ENCODE measurements at regions not wholly inside any gene's neighbourhood (a gene's known extent, or its start where the extent isn't known, plus 50 kb on each side); places are given as distances from the start of the nearest gene placed in this dataset.

DNA sequence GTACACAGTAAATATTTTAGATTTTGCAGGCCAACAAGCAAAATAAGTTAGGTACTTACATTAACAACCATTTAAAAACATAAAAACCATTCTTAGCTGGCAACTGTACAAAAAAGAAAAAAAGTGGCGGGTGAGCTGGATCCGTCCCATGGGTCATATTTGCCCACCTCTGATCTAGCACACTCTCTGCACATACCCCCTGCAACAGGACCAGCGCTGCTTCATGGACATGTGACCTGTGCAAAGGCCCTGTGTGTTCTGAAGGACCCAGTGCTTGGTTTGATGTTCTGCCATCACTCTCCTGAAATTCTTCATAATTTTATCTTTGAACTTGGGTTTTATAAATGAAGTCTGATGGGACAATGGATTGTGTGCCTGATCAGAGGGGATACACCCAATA, 72.5 kb upstream of the ACAN start:
- Mint-ChIP-seq H3K4me3 (no peak overlapping the region), H3K27ac (no peak overlapping the region), H3K4me1 (no peaks in the 10 kb centered on the region), H3K27me3 (peaks cover 12% of the 10 kb centered on the region), H3K36me3 (ENCODE audit: low read depth) (no peaks in the 10 kb centered on the region), H3K9me3 (no peaks in the 10 kb centered on the region)
- POLR2A ChIA-PET = no interaction called here
- CTCF ChIA-PET = no interaction called here
- DNase-seq = no peak

GRCh38 chr15:88735212-88735611, 68.0 kb upstream of the ACAN start:
- no peak overlapping the region for H3K27ac Mint-ChIP-seq

GRCh38 chr15:88736204-88736603, 67.0 kb upstream of the ACAN start:
- Mint-ChIP-seq H3K4me1 (no peaks in the 10 kb centered on the region), H3K27me3 (peaks cover 14% of the 10 kb centered on the region), H3K4me3 (no peak overlapping the region), H3K36me3 (ENCODE audit: low read depth) (no peaks in the 10 kb centered on the region), H3K9me3 (no peaks in the 10 kb centered on the region), H3K27ac (no peak overlapping the region)
- ChIA-PET POLR2A (no interaction called here), CTCF (no interaction called here)
- no peak for DNase-seq

More at GRCh38 chr15:88735212-88735611, 68.0 kb upstream of the ACAN start:
- H3K4me3 Mint-ChIP-seq = no peak overlapping the region
- no peaks in the 10 kb centered on the region for H3K4me1 Mint-ChIP-seq
- no peaks in the 10 kb centered on the region for H3K9me3 Mint-ChIP-seq
- peaks cover 14% of the 10 kb centered on the region for H3K27me3 Mint-ChIP-seq
- DNase-seq = no peak
- CTCF ChIA-PET = no interaction called here
- POLR2A ChIA-PET = no interaction called here
- H3K36me3 Mint-ChIP-seq (ENCODE audit: low read depth) = no peaks in the 10 kb centered on the region

DNA sequence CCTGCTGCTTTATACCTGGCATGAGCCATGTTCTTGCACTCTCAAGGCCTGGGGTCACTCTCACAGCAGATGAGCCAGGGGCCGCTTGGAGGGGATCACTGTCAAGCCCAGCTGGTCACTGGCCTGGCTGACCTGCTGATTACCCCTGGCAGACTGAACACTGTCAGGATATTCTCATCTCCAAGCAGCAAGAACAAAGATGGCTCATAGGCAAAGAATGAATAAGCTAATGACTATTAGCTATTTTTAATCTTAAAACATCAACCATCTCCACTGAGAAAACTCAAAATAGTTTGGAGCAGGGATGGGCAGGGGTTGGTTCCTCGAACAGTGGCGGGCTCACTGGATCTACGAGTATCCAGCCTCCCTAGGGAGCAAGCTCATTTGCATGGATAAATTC, 64.4 kb upstream of the ACAN start:
- CTCF ChIA-PET = no interaction called here
- POLR2A ChIA-PET = no interaction called here
- Mint-ChIP-seq H3K4me3 (no peak overlapping the region), H3K9me3 (no peaks in the 10 kb centered on the region), H3K27ac (no peak overlapping the region), H3K4me1 (no peaks in the 10 kb centered on the region), H3K27me3 (peaks cover 16% of the 10 kb centered on the region), H3K36me3 (ENCODE audit: low read depth) (no peaks in the 10 kb centered on the region)
- DNase-seq = no peak

DNA sequence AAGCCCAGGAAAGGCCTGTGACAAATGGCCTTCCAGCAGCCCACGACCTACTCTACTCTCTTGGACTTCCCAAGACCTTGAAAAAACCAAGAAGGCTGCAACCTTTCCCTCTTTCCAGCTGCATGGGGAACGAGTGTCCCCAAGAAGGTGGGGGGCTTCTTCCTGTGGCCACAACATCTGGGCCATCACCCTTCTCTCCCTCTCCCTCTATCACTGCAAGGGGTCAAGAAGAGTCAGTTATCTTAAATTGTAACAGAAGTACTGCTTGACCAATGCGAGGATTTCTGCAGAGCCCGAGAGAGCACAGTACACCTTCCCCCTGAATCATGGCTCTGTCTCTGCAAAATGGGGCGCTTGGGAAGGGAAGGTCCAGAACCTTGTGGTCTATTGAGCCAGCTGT, 63.7 kb upstream of the ACAN start:
- DNase-seq = no peak

DNA sequence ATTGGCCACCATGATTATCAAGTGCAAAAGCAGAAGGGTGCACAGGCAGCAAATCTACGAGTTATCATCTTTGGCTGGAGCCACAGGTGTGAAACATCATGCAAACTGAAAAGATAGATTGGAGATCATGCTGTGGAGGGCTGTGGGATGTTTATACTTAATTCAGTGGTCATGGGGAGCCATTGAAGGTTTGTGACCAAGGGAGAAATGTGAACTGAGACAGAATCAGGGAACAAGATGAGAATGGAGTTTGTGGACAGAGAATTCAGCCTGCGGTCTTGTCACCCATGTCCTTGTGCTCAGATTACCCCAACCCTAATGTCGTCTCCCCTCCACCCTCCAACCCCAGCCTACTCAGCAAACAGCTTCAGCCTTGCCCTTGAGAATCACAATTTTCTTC, 62.9 kb upstream of the ACAN start:
- no peak overlapping the region for H3K4me3 Mint-ChIP-seq
- DNase-seq = no peak
- CTCF ChIA-PET = interaction anchor here (0.5 kb wide), 1 partner anchor 15 kb away, joined by 3 read pairs; no protein-coding TSS in a partner anchor
- no peaks in the 10 kb centered on the region for H3K36me3 Mint-ChIP-seq (ENCODE audit: low read depth)
- POLR2A ChIA-PET = no interaction called here
- H3K27me3 Mint-ChIP-seq = peaks cover 19% of the 10 kb centered on the region
- no peak overlapping the region for H3K27ac Mint-ChIP-seq
- H3K4me1 Mint-ChIP-seq = no peaks in the 10 kb centered on the region
- no peaks in the 10 kb centered on the region for H3K9me3 Mint-ChIP-seq

More for the DNA sequence above, 63.7 kb upstream of the ACAN start:
- ChIA-PET CTCF (no interaction called here), POLR2A (no interaction called here)
- H3K27me3 Mint-ChIP-seq = peaks cover 15% of the 10 kb centered on the region
- no peaks in the 10 kb centered on the region for H3K4me1 Mint-ChIP-seq
- no peak overlapping the region for H3K27ac Mint-ChIP-seq
- no peaks in the 10 kb centered on the region for H3K36me3 Mint-ChIP-seq (ENCODE audit: low read depth)
- H3K4me3 Mint-ChIP-seq = no peak overlapping the region
- H3K9me3 Mint-ChIP-seq = no peaks in the 10 kb centered on the region

DNA sequence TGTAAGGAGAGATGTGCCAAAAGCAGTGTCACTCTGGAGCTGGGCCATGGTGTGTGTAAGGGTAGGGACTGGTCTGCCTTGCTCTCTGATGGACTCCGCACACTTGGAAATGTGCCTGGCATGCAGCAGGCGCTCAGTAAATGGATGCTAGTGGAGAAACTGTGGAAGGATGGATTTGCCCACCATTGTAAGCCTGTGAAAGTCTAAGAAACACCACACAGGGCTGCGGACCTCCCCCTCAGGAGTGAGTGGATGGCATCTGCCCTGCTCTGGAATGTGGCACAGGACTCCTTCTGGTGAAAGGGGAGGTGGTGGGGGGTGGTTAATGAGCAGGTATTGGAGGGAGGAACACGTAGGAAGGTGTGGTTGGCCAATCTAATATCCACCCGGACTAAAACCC, 62.2 kb upstream of the ACAN start:
- H3K4me3 Mint-ChIP-seq = no peak overlapping the region
- ChIA-PET CTCF (interaction anchor here (0.5 kb wide), 1 partner anchor 15 kb away, joined by 3 read pairs; no protein-coding TSS in a partner anchor), POLR2A (no interaction called here)
- H3K36me3 Mint-ChIP-seq (ENCODE audit: low read depth) = no peaks in the 10 kb centered on the region
- peaks cover 21% of the 10 kb centered on the region for H3K27me3 Mint-ChIP-seq
- no peaks in the 10 kb centered on the region for H3K9me3 Mint-ChIP-seq
- H3K27ac Mint-ChIP-seq = no peak overlapping the region
- H3K4me1 Mint-ChIP-seq = no peaks in the 10 kb centered on the region
- DNase-seq = no peak

- no peak overlapping the region for H3K4me3 Mint-ChIP-seq
- POLR2A ChIA-PET = no interaction called here
- CTCF ChIA-PET = no interaction called here
- H3K36me3 Mint-ChIP-seq (ENCODE audit: low read depth) = no peaks in the 10 kb centered on the region
- H3K27ac Mint-ChIP-seq = no peak overlapping the region
- DNase-seq = no peak
- no peaks in the 10 kb centered on the region for H3K9me3 Mint-ChIP-seq
- H3K27me3 Mint-ChIP-seq = peaks cover 26% of the 10 kb centered on the region
- H3K4me1 Mint-ChIP-seq = no peaks in the 10 kb centered on the region
These were observed 61.6 kb upstream of the ACAN start for GRCh38 chr15:88741671-88742070.

DNA sequence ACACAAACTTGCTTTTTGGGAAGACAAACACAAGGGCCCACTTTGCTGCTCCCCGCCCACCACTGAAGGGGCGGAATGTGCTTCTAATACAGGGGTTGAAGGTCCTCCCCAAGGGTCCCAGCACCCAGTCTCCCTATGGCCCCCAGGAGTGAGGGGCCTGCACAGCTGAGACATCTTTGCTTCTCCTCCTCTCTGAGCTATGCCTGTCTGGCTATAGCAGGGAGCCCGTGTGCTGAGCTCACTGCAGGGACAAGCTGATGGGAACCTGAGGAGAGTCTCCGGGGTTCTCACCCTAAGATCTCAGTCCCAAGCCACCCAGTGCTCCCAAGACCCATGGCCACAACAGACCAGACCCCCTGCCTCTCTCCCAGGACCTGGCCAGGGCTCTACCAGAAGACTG, 61.1 kb upstream of the ACAN start:
- H3K36me3 Mint-ChIP-seq (ENCODE audit: low read depth) = no peaks in the 10 kb centered on the region
- H3K9me3 Mint-ChIP-seq = no peaks in the 10 kb centered on the region
- H3K27me3 Mint-ChIP-seq = peaks cover 22% of the 10 kb centered on the region
- no peak overlapping the region for H3K27ac Mint-ChIP-seq
- ChIA-PET CTCF (no interaction called here), POLR2A (no interaction called here)
- H3K4me3 Mint-ChIP-seq = no peak overlapping the region
- no peak for DNase-seq
- no peaks in the 10 kb centered on the region for H3K4me1 Mint-ChIP-seq

DNA sequence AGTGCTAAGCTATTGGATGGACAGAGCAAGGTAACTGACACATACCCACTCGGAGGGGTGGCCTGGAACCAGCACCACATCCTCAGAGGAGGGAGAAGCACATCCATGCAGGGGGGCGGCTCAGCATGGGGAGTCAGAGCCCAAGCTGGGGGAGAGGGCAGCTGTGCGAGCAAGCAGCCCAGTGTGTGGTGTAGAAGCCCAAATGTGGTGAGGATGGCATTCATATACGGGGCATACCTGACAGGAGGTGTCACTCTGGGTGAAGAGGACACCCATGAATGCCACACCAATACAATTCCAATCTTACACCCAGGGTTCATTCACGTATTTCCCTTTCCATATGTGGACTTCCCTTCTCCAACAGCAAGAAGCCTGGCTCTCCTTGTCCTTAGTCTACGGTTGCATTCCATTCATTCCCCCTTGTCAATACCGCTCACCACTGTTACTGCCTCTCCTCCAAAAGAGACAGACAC, 58.7 kb upstream of the ACAN start:
- POLR2A ChIA-PET = no interaction called here
- no peaks in the 10 kb centered on the region for H3K4me1 Mint-ChIP-seq
- no peaks in the 10 kb centered on the region for H3K9me3 Mint-ChIP-seq
- H3K27me3 Mint-ChIP-seq = peaks cover 25% of the 10 kb centered on the region
- H3K27ac Mint-ChIP-seq = no peak overlapping the region
- CTCF ChIA-PET = no interaction called here
- no peaks in the 10 kb centered on the region for H3K36me3 Mint-ChIP-seq (ENCODE audit: low read depth)
- no peak overlapping the region for H3K4me3 Mint-ChIP-seq
- no peak for DNase-seq

DNA sequence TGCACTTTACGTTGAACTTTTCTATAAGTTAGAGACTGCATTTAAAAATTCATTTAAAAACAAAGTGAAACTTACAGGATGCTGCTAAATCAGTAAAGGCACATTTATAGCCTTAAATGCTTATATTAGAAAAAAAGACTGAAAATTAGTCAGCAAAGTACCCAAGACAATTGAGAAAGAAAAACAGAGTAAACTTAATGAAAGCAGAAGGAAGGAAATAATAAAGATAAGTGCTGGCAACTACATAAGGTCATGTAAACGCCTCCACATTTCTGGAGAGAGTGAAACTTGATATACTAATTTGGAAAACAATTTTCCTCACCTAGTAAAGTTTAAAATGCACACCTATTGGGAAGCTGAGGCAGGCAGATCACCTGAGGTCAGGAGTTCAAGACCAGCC, 58.2 kb upstream of the ACAN start:
- no peaks in the 10 kb centered on the region for H3K36me3 Mint-ChIP-seq (ENCODE audit: low read depth)
- ChIA-PET POLR2A (no interaction called here), CTCF (no interaction called here)
- H3K4me1 Mint-ChIP-seq = no peaks in the 10 kb centered on the region
- peaks cover 25% of the 10 kb centered on the region for H3K27me3 Mint-ChIP-seq
- H3K9me3 Mint-ChIP-seq = no peaks in the 10 kb centered on the region
- H3K4me3 Mint-ChIP-seq = no peak overlapping the region
- no peak overlapping the region for H3K27ac Mint-ChIP-seq
- DNase-seq = no peak

GRCh38 chr15:88745696-88746095, 57.5 kb upstream of the ACAN start:
- no peak for DNase-seq
- H3K36me3 Mint-ChIP-seq (ENCODE audit: low read depth) = no peaks in the 10 kb centered on the region
- no peak overlapping the region for H3K4me3 Mint-ChIP-seq
- no peaks in the 10 kb centered on the region for H3K9me3 Mint-ChIP-seq
- no peak overlapping the region for H3K27ac Mint-ChIP-seq
- peaks cover 27% of the 10 kb centered on the region for H3K27me3 Mint-ChIP-seq
- POLR2A ChIA-PET = no interaction called here
- H3K4me1 Mint-ChIP-seq = no peaks in the 10 kb centered on the region
- CTCF ChIA-PET = interaction anchor here (0.6 to 0.7 kb wide), 2 partner anchors 17 to 1129 kb away, joined by 3 to 5 read pairs; no protein-coding TSS in a partner anchor

GRCh38 chr15:88746451-88746850, 56.8 kb upstream of the ACAN start:
- no peaks in the 10 kb centered on the region for H3K36me3 Mint-ChIP-seq (ENCODE audit: low read depth)
- H3K27me3 Mint-ChIP-seq = peaks cover 30% of the 10 kb centered on the region
- H3K4me1 Mint-ChIP-seq = no peaks in the 10 kb centered on the region
- ChIA-PET CTCF (no interaction called here), POLR2A (no interaction called here)
- H3K9me3 Mint-ChIP-seq = no peaks in the 10 kb centered on the region
- H3K27ac Mint-ChIP-seq = no peak overlapping the region
- no peak for DNase-seq
- H3K4me3 Mint-ChIP-seq = no peak overlapping the region

DNA sequence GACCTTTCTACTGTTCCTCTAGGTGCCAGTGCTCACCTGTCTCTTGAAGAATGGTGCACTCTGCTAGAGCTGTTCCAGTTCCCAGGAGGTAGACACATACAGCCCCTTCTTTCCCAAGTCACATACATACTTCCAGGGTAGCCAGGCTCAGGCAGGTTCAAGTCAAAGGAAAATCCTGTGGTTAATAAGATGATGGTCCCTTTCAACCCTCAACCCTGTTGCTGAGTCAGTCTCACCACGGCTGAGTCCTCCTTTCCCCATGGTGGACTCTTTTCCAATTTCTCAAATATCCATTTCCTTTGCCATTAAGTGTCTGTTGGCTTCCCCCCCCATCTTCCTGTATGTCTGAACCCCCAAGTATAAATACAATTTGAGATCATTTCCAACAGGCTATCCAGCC, 56.1 kb upstream of the ACAN start:
- ChIA-PET POLR2A (no interaction called here), CTCF (interaction anchor here (0.8 kb wide), 1 partner anchor 26 kb away, joined by 3 read pairs; no protein-coding TSS in a partner anchor)
- Mint-ChIP-seq H3K4me1 (no peaks in the 10 kb centered on the region), H3K4me3 (no peak overlapping the region), H3K36me3 (ENCODE audit: low read depth) (no peaks in the 10 kb centered on the region), H3K27me3 (peaks cover 32% of the 10 kb centered on the region), H3K27ac (no peak overlapping the region), H3K9me3 (no peaks in the 10 kb centered on the region)
- no peak for DNase-seq

Data from activated CD4-positive, alpha-beta T cell treated with anti-CD3 and anti-CD28 coated beads, Interleukin-2, amount 10 ng/mL, durations not matched to agents 7 days and 5 days (primary cell).